HG03457 (cell line): ENCODE measurements at regions not wholly inside any gene's neighbourhood (a gene's known extent, or its start where the extent isn't known, plus 50 kb on each side); places are given as distances from the start of the nearest gene placed in this dataset.

Experiments
- ATAC-seq: cut with Tn5 transposase; IDR thresholded peaks from one replicate; pipeline ENCODE4 v1.9.1; 2021; ENCODE audit warnings: moderate number of reproducible peaks; ENCODE audit not compliant: unreplicated experiment

DNA sequence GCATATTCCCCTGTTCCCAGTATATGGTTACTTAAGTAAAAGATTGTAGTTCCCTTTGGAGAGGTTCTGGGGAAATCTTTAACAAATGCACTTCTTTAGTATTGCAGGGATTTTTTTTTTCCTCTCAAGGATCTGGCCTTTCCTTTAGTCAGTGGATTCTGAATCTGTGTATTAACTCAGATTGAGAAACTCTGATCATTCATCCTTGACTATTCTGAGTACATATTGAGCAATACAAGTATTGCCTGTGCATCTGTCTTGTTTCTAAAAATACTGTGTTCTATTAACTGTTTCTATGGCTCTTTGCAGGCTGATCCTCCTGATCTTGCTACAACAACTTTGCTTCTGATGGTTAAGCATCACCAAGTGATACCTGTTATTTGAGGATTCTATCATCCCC lies 67.8 kb upstream of the FGGY start:
- no peak for ATAC-seq

DNA sequence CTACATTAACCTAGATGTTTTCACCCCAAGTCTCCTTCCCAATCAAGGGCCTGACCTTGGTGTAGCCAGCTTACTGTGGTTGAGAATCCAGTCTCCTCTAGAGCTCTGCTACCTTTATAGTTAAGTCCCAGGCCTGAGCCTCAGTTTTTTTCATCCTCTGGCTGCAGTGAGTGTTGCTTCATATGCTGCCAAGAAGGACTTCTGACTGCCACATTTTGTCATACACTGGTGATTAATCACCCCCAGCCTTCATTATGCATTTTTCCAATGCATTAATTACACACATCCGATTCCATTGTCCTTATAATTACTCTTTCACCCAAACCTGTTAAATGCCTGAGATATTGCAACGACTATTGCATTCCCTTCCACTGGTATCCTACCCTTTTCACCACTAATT lies 66.3 kb upstream of the FGGY start:
- ATAC-seq, result no peak

DNA sequence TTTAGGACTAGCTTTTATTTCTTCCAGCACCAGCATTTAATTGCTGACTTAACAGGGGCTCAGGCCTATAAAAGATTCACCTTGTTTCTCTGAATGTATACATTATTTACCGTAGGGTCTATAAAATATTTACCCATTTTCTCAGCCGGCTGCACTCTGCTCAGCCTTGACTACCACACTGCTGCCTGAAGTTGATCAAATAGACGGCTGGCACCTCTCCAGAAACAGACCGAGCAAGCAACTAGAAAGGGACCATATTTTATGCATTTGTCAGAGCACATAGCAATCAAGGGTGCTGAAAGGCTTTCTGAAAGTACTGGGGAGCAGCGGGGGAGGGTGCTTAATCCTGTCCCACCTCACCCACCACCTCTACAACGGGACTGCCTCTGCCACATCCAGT lies 64.7 kb upstream of the FGGY start:
- ATAC-seq, result no peak

DNA sequence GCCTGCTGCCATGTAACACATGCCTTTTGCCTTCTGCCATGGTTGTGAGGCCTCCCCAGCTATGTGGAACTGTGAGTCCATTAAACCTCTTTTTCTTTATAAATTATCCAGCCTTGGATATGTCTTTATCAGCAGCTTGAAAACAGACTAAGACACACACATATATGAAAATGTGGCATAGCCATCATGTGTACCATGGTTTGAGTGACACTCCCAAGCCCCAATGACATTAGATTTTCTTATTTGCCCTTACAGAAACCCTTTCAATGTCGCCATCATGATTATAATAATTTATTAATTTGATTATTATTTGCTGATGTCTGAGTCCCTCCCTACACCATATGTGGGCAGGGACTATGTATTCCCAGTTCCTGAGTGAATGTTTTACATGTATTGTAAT lies 63.5 kb upstream of the FGGY start:
- no peak for ATAC-seq

DNA sequence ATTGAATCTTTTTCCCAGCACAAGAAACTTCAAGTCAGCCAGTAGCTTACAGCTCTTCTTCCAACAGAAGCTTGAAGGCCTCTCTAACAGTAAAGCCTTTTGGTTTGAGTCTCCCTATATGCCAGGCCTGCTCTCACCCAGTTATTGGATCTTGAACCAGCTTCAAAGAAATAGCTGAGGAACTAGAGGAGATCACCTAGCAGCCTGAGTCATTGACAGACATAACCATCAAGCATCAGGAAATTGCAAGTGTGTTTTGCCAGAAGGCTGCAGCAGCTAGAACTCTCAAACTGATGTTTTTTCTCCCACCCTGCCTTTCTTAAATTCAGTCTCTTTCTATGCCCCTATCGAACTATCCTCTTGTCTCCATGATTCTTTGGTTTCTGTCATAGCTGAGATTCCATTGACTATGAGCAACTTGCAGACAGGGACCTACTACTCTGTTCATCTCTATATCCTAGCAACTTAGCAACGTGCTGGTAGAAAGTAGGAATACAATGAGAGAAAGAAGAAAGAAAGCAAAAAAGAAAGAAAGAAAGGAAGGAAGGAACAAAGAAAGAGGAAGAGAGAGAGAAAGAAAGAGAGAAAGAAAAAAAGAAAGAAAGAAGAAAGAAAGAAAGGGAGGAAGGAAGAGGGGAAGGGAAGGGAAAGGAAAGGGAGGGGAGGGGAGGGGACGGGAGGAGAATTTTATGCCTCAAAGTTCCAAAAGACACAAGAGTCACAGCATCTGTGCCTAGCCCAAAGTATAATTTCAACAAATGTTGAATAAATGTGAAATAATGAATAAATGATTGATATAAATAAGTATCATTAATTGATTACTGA lies 60.0 kb upstream of the FGGY start:
- ATAC-seq, result no peak

DNA sequence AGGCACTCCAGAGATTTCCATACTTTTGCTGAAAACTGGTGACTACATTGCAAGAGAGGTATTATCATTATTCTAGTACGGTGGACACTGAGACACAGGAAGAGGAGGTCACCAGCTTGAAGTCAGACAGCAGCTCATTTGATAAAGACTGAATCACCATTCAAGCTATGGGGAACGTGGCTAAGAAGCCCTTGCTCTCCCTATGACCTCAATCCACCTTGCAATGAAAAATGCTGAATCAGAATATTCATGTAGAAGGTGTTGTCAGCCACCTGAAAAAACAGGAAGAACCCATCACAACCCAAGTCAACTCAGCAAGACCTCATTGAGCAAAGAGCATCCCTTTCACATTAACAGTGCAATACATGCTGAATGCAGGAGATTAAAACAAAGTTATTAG lies 59.0 kb upstream of the FGGY start:
- no peak for ATAC-seq

DNA sequence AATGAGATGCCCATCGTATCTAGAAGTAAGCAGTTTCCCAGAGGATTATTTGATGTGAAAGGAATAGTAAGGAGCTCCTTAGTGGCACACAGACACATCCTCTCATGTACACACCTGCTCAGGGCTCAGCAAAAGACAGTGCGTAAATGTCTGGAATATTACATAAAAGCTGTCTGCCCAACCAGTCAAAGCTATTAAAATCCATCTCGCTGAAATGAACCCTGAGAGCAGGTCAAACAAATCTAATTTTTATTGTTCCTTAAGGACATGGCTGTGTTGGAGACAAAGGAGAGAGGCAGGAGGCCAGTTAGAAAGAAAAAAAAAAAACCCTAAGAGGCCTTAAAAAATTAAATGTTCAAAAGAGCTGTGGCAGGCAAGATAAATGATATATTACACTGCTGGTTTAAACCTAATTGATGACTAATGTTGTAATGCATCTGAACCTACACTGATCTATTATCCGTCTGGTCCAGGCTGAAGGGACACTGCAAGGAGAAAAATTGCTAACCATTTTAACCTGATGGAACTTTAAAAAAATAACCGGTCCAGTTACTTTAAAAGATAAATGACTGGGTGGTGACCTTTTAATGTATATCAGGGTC lies 58.5 kb upstream of the FGGY start:
- no peak for ATAC-seq

DNA sequence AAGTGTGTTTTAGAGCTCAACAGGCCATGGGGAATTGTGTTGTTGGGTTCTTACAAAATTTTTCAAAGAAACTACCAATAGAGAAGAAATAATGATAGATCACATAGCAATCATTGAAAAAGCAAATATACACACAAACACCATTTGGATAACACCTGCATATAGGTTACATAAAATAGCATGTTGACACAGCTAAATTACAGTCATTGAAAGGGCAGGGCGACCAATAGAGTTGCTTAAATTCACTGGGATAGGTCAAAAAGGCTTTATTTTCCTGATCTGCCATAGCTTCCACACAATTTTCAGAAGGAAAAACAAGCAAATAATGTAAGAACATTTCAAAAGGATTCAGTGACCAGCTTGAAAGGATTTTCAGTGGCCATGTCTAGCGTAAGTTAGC lies 57.9 kb upstream of the FGGY start:
- ATAC-seq, result no peak

DNA sequence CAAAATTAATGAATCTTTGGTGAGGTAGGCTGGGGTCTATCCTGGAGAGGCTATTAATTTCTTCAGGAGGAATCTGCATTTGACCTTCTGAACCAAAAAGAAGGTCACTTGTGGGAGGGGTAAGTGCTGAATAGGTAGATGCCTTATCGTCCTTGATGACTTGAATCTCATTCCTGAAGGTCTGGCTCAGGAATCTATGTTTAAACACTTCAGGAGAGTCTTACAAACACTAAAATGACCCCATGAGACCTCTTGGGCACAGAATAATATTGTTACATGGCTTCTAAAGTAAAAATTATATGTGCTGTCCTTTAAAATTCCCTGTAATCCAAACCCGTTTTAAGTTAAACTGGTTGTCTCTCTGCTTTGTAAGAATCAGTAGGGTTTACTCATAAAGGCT lies 55.0 kb upstream of the FGGY start:
- no peak for ATAC-seq

DNA sequence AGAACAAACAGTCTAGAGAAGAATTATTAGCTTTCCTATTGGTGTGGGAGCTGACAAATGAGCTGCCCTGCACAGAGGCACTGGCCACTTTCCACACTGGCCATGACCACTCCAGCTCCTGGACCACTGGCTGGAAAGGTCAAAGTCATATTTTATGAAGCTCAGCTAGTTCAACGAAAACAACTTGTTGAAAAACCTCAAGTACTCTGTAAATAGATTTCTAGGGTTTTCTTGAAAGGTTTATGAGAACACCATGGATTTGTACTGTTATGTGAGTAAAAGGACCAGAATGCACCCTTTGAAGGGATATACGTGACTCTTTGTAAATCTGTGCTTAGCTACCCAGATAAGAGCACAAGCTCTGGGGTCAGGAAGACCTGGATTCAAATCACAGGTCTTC lies 54.5 kb upstream of the FGGY start:
- ATAC-seq, result no peak

DNA sequence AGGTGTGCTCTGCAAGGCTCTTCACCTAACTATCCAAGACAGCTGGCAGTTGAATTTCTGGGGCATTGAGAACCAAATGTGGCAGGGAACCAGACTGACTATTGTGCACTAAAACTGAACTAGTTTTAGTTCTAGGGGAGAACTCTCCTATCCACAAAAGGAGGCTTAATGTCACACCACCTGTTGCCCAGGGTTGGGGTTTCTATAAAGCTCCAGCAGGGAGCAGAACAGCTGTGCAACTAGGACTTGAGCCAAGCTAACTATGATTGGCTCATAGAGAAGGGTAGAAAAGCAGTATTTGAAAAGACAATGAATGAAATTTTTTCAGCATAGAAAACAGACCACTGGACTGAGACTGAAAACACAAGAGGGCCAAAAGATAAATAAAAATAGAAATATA lies 53.3 kb upstream of the FGGY start:
- no peak for ATAC-seq

DNA sequence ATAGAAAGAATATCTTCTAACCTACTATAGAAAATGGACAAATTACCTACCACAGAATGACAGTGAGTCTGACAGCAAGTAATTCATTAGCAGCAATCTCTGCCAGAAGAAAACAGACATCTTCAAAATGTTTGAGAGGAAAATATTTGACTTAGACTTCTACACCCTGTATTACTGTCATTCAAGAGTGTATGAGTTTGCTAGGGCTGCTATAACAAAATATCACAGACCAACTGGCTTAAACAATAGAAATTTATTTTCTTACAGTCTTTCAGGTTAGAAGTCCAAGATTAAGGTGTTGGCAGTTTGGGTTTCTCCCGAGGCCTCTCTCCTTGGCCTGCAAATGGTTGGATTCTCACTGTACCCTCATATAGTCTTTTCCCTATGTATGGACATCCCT lies 52.9 kb upstream of the FGGY start:
- ATAC-seq, result no peak

DNA sequence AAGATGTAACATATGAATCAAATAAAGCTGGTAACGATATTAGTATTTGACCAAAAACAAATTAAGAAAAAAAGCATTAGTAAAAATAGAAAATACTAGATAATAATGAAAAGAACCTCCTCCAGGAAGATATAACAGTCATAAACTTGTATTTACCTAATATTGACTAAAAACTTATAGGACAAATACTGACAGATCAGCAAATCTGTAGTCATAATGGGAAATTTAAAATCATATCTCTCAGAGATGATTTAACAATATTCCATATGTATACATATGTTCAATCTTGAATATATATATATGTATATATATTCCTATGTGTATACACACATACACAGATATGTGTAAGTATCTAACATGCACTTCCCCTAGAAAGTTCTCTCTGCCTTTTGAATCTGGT lies 52.0 kb upstream of the FGGY start:
- ATAC-seq, result no peak
